ENCODE measurements at regions not wholly inside any gene's neighbourhood (a gene's known extent, or its start where the extent isn't known, plus 50 kb on each side); places are given as distances from the start of the nearest gene placed in this dataset.

DNA sequence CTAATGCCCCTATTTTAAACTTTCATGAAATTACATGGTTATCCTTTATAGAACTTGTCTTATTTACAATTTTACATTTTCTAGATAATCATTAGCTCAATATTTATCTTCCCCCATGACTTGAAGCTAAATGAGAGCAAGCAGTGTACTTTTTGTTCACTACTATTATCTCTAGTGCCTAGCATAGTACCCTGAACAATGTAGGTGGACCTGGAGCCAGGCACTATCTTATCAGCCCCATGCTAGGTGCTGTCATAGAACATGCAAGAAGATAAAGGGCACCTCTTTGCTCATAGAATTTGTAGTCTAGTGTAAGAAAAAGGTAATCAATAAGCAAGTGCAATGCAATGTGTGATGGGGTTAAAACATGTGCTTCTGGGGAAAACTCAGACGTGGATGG lies 399.9 kb downstream of the ELAVL2 start:
- Mint-ChIP-seq H3K36me3 (ENCODE audit: insufficient read depth) (no peaks in the 10 kb centered on the region), H3K9me3 (ENCODE audit: low read depth) (no peaks in the 10 kb centered on the region), H3K4me1 (ENCODE audit: low read depth) (no peaks in the 10 kb centered on the region), H3K27me3 (no peaks in the 10 kb centered on the region), H3K27ac (no peak overlapping the region), H3K4me3 (ENCODE audit: low read depth) (no peak overlapping the region)
- TF ChIP-seq, protein P1, sequence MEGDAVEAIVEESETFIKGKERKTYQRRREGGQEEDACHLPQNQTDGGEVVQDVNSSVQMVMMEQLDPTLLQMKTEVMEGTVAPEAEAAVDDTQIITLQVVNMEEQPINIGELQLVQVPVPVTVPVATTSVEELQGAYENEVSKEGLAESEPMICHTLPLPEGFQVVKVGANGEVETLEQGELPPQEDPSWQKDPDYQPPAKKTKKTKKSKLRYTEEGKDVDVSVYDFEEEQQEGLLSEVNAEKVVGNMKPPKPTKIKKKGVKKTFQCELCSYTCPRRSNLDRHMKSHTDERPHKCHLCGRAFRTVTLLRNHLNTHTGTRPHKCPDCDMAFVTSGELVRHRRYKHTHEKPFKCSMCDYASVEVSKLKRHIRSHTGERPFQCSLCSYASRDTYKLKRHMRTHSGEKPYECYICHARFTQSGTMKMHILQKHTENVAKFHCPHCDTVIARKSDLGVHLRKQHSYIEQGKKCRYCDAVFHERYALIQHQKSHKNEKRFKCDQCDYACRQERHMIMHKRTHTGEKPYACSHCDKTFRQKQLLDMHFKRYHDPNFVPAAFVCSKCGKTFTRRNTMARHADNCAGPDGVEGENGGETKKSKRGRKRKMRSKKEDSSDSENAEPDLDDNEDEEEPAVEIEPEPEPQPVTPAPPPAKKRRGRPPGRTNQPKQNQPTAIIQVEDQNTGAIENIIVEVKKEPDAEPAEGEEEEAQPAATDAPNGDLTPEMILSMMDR (IDR thresholded peaks at IDR 0.05; ENCODE audit: unreplicated experiment) = no peak
- no peak for DNase-seq (ENCODE audit: low spot score, unreplicated experiment)

DNA sequence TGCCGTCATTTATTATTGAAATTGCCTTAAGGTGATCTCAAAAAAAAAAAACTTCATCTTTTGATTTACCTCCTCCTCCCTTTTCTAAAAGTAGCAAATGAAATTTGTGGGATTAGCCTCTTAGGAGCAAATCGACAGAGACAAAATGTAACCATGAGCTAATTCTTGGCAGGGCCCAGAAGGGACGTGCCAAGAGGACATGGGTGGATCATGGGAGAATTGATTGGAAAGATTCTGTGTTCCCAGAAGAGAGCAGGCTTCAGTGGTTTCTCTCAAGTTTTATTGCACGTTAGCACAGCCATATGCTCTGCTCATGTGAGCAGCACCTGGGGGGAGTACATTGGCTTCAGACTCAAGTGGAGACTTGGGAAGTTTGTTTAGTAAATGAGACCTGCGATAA lies 394.6 kb downstream of the ELAVL2 start:
- Mint-ChIP-seq H3K4me1 (ENCODE audit: low read depth) (no peaks in the 10 kb centered on the region), H3K4me3 (ENCODE audit: low read depth) (no peak overlapping the region), H3K27ac (no peak overlapping the region), H3K27me3 (no peaks in the 10 kb centered on the region), H3K9me3 (ENCODE audit: low read depth) (no peaks in the 10 kb centered on the region), H3K36me3 (ENCODE audit: insufficient read depth) (no peaks in the 10 kb centered on the region)
- TF ChIP-seq, protein P1 (IDR thresholded peaks at IDR 0.05; ENCODE audit: unreplicated experiment) = no peak
- DNase-seq (ENCODE audit: low spot score, unreplicated experiment) = no peak

DNA sequence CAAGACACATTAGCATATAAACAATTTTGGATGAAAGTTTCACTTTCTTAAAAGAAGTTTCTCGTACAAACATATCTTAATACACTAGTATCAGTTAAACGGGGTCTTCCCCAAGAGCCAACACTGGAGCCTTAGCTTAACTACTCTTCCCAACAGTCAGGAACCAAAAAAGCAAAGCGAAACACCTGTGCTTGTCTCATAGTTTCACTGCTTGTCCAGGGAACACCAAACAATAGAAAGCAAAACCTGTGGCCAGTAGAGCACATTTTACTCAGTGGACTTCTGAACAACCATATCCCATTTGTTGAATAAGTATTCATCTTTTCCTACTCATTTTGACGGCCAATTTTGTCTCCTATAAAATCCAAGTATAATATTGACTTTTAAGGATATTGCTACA lies 391.4 kb downstream of the ELAVL2 start:
- Mint-ChIP-seq H3K4me1 (ENCODE audit: low read depth) (peaks cover 13% of the 10 kb centered on the region), H3K27me3 (no peaks in the 10 kb centered on the region), H3K36me3 (ENCODE audit: insufficient read depth) (no peaks in the 10 kb centered on the region), H3K9me3 (ENCODE audit: low read depth) (no peaks in the 10 kb centered on the region), H3K4me3 (ENCODE audit: low read depth) (no peak overlapping the region), H3K27ac (no peak overlapping the region)
- no peak for DNase-seq (ENCODE audit: low spot score, unreplicated experiment)
- TF ChIP-seq, protein P1 (IDR thresholded peaks at IDR 0.05; ENCODE audit: unreplicated experiment) = no peak

DNA sequence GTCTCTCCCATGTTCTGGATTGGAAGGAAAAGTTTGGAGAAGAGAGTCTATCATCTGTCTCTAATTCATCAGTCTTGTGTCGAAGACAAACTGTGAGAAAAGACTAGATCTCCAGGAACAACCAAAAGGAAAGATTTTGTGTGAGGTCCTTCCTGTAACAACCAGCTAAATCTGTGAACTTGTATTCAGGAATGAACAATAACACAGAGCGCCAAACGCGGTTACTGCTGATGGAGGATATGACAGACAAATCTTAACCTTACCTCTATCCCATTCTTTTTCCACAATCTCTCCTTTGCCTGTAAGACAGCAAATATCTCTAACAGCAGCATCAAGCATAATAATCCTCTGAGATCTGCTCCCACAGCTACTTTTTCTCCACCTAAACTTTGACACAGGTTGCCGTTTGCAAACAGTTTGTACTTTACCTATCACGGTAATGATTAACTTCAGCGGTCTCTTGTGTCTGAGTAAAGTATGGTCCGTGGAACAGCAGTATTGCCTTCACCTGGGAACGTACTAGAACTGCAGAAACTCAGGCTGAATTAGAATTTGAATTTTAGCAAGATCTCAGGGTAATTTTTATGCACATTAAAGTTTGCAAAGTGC lies 387.6 kb downstream of the ELAVL2 start:
- TF ChIP-seq, protein P1 (IDR thresholded peaks at IDR 0.05; ENCODE audit: unreplicated experiment) = no peak
- peaks cover 13% of the 10 kb centered on the region for H3K4me1 Mint-ChIP-seq (ENCODE audit: low read depth)
- H3K4me3 Mint-ChIP-seq (ENCODE audit: low read depth) = peak overlapping the region; percentile 30
- H3K9me3 Mint-ChIP-seq (ENCODE audit: low read depth) = peaks cover 3% of the 10 kb centered on the region
- no peak overlapping the region for H3K27ac Mint-ChIP-seq
- no peaks in the 10 kb centered on the region for H3K36me3 Mint-ChIP-seq (ENCODE audit: insufficient read depth)
- H3K27me3 Mint-ChIP-seq = no peaks in the 10 kb centered on the region
- DNase-seq (ENCODE audit: low spot score, unreplicated experiment) = no peak

DNA sequence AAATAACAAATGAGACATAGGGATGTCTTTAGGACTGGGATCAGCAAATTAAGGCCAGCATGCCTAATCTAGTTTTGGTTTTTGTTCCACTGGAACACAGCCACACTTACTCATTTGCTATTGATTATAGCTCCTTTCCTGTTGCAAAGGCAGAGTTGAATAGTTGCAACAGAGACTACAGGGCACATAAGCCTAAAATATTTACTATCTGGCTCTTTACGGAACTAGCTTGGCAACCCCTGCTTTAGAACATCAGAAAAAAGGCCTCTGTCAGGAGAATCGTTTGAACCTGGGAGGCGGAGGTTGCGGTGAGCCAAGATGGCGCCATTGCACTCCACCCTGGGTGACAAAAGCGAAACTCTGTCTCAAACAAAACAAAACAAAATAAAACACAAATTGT lies 384.8 kb downstream of the ELAVL2 start:
- H3K4me1 Mint-ChIP-seq (ENCODE audit: low read depth) = peaks cover 13% of the 10 kb centered on the region
- no peak for DNase-seq (ENCODE audit: low spot score, unreplicated experiment)
- no peak overlapping the region for H3K27ac Mint-ChIP-seq
- TF ChIP-seq, protein P1 (IDR thresholded peaks at IDR 0.05; ENCODE audit: unreplicated experiment) = no peak
- H3K4me3 Mint-ChIP-seq (ENCODE audit: low read depth) = no peak overlapping the region
- no peaks in the 10 kb centered on the region for H3K27me3 Mint-ChIP-seq
- peaks cover 3% of the 10 kb centered on the region for H3K9me3 Mint-ChIP-seq (ENCODE audit: low read depth)
- no peaks in the 10 kb centered on the region for H3K36me3 Mint-ChIP-seq (ENCODE audit: insufficient read depth)

Measured in progenitor cell of endocrine pancreas (in vitro differentiated cells).